ENCODE measurements at regions not wholly inside any gene's neighbourhood (a gene's known extent, or its start where the extent isn't known, plus 50 kb on each side); places are given as distances from the start of the nearest gene placed in this dataset.

DNA sequence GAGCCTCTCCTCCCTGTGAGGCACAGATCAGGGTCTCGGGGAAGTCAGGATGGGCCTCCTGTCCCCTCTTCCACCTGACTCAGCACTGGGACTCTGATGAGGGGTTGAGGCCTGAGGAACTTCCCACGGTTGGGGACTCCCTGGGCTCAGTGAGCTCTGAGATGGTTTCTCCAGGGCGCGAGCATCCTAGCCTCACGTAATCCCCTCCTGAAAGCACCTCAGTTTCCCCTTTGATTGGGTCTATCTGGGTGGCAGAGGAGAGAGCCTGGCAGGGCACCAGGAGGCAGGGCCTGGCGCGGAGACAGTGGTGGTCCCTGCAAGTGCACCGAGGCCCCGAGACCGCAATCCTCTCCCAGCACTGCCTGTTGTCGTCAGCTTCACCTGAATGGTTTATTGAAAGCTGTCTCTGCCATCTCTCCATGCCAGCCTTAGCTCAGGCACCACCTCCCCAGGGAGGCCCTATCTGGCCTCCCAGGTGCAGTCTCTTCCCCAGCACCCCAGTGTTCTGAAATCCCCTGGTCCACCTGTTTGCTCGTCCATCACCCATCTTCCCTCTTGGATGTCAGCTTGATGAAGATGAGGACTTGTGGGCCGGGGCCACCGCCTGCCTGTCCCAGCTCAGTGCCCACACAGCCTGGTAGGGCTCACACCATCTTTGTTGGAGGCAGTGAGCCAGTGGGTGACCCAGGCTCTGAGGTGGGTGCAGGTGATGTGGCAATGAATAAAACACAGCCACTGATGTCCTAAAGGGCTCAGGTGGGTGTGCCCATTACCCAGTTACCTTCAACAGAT is 52.2 kb upstream of the PCSK6 start:
- TF ChIP-seq EZH2 (IDR thresholded peaks at IDR 0.05) = no peak
- no peak for TF ChIP-seq EZH2phosphoT487 (IDR thresholded peaks at IDR 0.05)
